Fibroblast of skin of abdomen (primary cell): ENCODE measurements at regions not wholly inside any gene's neighbourhood (a gene's known extent, or its start where the extent isn't known, plus 50 kb on each side); places are given as distances from the start of the nearest gene placed in this dataset.
"Not testable (repeated sequence)": the region's sequence is repeated elsewhere in the genome, so short reads cannot be mapped to it uniquely, and the experiment has no call there.

Experiments used
- DNase-seq: peaks from one replicate; pipeline ENCODE4 v3.0.0-alpha.2; 2013

DNA sequence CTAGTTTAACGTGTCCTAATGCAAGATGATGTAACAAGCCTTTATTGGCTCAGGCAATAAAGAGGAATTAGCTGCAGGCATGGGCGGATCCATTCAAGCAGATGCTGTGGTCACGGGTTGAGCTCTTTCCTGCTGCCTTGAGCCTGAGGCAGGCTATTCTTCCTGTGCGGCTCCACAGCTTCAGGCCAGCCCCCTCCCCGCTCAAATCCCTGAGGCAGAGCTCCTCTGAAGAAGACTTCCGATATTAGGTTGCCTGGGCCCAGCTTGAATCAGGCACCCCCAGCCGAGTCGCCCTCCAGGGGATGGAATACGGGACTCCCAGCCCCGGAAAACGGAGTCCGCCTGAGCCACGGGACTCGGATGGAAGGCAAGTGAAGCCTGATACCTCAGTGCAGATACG lies 95.0 kb upstream of the RUFY1 start:
- DNase-seq: no peak

GRCh38 chr5:179454356-179454755 lies 96.0 kb upstream of the RUFY1 start:
- no peak for DNase-seq

DNA sequence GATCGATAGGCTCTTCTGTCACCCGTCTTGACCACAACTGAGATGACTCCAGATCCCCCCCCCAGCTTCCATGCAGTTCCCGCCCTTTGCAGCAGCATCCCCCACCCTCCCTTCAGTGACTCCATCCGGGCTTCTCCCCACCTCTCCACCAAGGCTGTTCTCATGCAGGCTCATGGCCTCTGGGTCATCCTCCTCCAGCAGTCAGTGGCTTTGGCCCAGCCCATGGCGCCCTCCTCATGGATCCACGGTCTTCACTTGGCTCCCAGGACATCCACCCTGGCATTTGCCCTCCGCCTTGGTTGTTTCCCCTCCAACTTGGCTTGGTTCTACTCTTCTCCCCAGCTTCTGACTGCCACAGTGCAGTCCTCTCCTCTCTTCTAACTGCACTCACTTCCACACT lies 96.7 kb upstream of the RUFY1 start:
- DNase-seq: no peak

- DNase-seq: no peak
Measured at GRCh38 chr5:179452356-179453230, 97.8 kb upstream of the RUFY1 start.

DNA sequence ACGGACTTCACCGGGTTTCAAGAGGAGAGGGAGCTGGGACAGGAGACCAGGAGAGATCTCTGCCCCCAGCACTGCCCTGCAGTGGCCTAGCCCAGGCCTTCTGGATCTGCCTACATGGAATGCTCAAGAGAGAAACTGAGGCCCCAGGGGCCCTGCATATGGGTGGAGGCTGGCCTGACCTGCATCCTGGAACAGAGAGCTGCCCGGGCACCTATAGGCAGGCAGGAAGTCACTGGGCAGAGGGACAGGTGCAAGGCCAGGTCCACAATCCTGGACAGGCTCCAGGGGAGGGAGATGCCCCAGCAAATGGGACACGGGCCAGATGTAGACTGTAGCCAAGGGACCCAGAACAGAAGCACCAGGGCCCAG lies 98.5 kb upstream of the RUFY1 start:
- no peak for DNase-seq

DNA sequence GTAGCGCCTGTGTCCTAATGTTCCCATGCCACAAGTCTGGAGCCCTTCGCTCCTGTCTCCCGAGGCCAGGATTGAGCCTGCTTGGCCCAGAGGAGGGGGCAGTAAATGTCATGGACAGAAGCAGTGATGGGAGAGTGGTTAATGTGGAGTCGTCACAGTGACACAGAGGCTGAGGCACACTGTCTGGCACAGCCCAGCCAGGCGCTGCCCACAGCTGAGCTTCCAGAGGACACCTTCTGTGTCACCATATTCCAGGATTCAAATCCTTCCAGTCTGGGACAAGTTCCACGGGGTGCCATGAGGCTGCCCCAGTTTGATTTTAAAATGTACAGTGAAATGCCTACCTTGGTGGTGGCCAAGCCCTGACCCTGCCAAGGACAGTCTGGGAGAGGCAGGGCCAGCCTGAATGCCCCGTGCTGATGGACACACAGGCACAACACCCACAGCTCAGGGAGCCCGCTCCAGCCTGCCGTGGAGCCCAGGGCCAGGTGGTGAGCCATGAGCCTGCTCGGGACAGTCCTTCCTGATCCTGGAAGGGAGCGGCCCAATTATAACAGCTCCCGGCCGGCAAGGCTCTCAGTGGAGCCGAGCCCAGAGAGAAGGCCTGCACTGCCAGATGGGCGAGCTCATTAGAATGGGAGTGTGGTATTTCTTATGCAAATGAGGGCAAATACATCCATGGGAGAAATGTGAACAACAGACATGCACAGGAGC lies 99.1 kb upstream of the RUFY1 start:
- DNase-seq: no peak

DNA sequence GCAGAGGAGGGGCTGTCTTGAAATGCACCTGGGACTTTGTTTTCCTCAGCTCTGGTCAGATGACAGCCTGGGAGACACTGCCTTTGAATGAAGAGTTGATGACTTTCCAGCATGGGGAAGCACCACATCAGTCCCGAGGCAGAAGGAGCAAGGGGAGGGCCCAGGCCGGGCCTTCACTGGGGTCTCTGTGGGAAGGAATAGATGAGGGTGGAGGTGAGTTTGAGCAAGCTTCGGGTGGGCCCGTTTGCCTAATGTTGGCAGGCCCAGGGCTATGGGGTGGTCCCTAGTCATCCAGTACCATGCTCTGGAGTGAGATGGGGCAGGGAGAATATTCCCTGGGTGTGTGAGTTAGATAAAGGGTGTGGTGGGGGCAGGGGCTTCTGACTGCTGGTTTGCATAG lies 100.4 kb upstream of the RUFY1 start:
- DNase-seq: not testable (repeated sequence)

DNA sequence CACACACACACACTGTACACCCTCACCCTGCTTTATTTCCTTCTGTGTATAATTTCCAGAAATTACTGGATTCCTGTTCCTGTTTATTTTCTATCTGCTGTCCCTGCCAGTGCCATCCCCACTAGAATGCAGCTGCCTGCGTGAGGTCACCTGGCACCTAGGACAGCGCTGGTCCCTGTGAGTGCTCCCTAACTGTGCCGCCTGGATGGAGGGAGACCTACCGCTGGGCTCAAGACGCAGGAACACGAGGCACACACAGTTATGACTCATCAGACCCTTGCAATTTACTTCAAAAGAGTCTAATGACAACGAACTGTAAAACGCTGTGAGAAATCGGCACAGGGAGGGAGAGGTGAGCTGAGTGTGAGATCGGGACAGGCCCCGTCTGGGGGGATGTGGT lies 102.1 kb upstream of the RUFY1 start:
- DNase-seq: not testable (repeated sequence)

- DNase-seq: not testable (repeated sequence)
Measured at GRCh38 chr5:179442289-179442688, 97.0 kb upstream of the ADAMTS2 start.

- no peak for DNase-seq
Measured at GRCh38 chr5:179439181-179439985, 94.1 kb upstream of the ADAMTS2 start.

- no peak for DNase-seq
Measured at GRCh38 chr5:179438461-179438860, 93.2 kb upstream of the ADAMTS2 start.

GRCh38 chr5:179438011-179438441 lies 92.8 kb upstream of the ADAMTS2 start:
- DNase-seq: no peak

DNA sequence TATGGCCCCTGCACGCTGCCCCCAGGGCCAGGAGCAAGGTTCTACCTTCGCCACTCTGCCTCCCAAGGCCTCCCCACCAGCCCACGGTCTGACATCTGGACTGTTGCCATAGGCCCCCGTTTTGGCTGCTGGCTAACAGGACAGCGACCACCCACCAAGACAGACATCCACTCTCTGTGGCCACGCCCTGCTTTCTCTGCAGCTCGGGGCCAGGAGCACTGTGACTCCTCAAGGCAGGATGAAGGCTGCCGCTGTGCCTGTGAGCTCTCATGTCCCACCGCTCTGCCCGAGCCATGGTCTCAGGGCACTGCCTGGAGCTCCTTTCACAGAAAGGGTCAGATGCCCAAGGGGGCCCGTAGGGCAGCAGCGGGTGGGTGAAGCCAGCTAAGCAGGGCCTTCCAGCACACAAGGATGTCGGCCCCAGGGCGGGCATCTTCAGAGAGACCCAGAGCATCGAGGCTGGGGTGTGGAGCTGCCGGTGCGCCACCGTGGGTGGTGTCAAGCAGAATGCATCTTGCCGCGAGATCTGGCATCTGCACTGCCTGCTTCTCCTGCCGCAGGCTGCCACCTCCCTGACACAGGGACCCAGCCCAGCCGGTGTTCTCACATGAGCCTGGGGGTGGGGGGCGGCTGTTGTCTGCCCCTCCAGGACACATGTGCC lies 92.2 kb upstream of the ADAMTS2 start:
- DNase-seq: no peak

DNA sequence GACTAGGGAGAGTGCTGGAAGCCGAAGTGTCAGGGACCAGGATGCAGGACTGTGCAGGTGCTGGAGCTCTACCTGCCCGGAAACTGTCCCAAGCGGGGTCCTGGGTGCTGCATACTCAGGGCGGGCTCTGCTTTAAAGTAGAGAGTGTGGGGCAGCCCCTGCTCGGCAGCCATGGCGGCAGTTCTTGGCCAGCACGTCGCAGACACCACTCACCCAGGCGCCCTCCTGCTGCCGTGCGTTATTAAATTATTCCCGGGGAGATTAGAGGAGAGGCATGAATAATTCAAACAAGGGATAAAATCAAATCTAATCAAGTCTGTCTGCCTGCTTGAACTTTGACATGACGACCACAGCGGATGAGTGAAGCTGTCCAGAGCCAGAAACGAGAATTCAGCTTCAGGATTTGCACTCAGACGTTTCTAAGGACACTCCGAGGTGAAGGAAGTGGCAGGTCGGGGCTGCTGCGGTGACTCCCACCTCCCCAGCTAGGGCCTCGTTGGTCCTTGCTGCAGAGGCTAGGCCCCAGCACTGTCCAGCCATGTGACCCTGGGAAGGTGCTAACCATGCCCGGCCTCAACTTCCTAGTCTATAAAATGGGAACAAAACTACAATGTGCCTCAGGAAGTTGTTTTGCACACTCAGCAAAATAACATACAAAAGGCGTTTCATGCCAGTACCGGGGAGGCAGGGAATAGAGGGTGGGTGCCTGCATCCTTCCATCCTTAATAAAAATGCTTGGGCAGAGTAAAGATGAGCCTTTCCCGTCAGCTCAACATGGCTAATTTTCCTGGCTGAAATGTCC lies 91.3 kb upstream of the ADAMTS2 start:
- no peak for DNase-seq

GRCh38 chr5:179435731-179436315 lies 90.6 kb upstream of the ADAMTS2 start:
- no peak for DNase-seq

DNA sequence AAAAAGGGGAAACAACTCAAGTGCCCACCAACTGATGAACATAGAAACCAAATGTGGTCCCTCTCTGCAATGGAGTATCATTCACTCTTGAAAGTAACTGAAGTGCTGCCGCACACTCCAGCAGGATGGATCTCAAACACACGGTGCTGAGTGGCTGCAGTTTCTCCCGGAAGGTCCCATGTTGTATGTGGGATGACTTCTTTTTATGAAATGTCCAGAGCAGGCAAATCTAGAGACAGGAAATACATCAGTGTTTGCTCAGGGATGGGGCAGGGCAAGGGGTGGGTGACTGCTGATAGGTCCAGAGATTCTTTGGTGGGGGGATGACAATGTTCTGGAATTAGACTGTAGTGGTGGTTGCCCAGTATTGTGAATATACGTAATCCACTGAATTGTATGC lies 89.9 kb upstream of the ADAMTS2 start:
- DNase-seq: no peak

DNA sequence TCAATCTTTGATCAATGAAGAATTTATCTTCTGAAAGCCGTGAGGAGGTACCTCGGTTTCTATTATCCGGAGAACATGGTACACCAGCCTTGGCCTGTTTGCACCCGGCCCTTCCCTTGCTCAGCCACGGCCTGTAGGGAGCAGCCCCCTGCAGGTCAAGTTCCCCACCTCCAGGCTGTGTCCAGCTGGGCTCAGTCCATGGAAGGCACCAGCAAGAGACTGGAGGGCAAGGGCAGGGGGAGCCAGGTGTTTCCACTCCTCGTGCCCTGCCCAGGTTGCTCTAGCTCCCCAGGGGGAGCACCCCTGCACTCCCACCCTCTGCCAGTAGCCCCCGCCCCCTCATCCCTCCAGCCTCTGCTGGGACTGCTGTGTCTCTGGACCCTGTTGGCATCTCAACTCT lies 87.3 kb upstream of the ADAMTS2 start:
- DNase-seq: no peak

GRCh38 chr5:179431221-179431824 lies 86.1 kb upstream of the ADAMTS2 start:
- no peak for DNase-seq

- no peak for DNase-seq
Measured at GRCh38 chr5:179430193-179431175, 85.2 kb upstream of the ADAMTS2 start.

- no peak for DNase-seq
Measured at GRCh38 chr5:179427676-179428056, 82.4 kb upstream of the ADAMTS2 start.
